ENCODE measurements at regions not wholly inside any gene's neighbourhood (a gene's known extent, or its start where the extent isn't known, plus 50 kb on each side); places are given as distances from the start of the nearest gene placed in this dataset.

GRCh38 chr9:26243029-26243697 lies 564.9 kb upstream of the TUSC1 start:
- H3K4me1 ChIP-seq, result no peaks in the 10 kb centered on the region
- H3K4me3 ChIP-seq, result no peak overlapping the region
- TF ChIP-seq POLR2AphosphoS5 (IDR thresholded peaks at IDR 0.05; ENCODE audit: insufficient read depth in 1 of 2, low read depth in 1 of 2), result no peak
- TF ChIP-seq POLR2A (IDR thresholded peaks at IDR 0.05), result no peak
- TF ChIP-seq CTCF (IDR thresholded peaks at IDR 0.05), result no peak
- H3K27ac ChIP-seq, result no peak overlapping the region
- no peak for DNase-seq (ENCODE audit: extremely low spot score in 2 of 2)
- intact Hi-C loops (cut with DNase I), result no loop called here
- no peaks in the 10 kb centered on the region for H3K9me3 ChIP-seq
- no peaks in the 10 kb centered on the region for H3K36me3 ChIP-seq
- no peaks in the 10 kb centered on the region for H3K27me3 ChIP-seq

GRCh38 chr9:26240020-26240419 lies 561.8 kb upstream of the TUSC1 start:
- Histone ChIP-seq H3K27me3 (no peaks in the 10 kb centered on the region), H3K4me1 (no peaks in the 10 kb centered on the region), H3K4me3 (no peak overlapping the region), H3K9me3 (no peaks in the 10 kb centered on the region), H3K36me3 (no peaks in the 10 kb centered on the region), H3K27ac (no peak overlapping the region)
- DNase-seq (ENCODE audit: extremely low spot score in 2 of 2), result no peak
- TF ChIP-seq POLR2AphosphoS5 (IDR thresholded peaks at IDR 0.05; ENCODE audit: insufficient read depth in 1 of 2, low read depth in 1 of 2), result no peak
- TF ChIP-seq CTCF (IDR thresholded peaks at IDR 0.05), result no peak
- no peak for TF ChIP-seq POLR2A (IDR thresholded peaks at IDR 0.05)
- intact Hi-C loops (cut with DNase I), result no loop called here

DNA sequence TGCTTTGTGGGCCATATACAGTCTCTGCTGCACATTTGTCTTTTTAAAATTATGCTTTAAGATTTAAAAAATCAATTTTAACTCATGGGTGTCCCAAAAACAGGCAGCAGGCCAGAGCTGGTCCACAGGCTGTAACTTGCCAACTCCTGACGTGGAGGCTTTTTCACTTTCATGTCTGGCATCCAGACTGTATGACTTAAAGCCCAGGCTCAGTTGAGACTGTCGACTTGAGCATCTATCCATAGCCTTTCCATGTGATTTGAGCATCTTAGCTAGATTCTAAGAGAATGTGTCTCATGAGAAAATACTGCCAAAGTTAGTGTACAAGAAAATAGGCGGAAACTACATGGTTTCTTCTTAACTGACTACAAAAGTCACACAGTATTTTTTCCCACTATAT lies 559.0 kb upstream of the TUSC1 start:
- Histone ChIP-seq H3K27ac (no peak overlapping the region), H3K4me1 (no peaks in the 10 kb centered on the region), H3K4me3 (no peak overlapping the region), H3K27me3 (no peaks in the 10 kb centered on the region), H3K9me3 (no peaks in the 10 kb centered on the region), H3K36me3 (no peaks in the 10 kb centered on the region)
- intact Hi-C loops (cut with DNase I), result no loop called here
- no peak for DNase-seq (ENCODE audit: extremely low spot score in 2 of 2)
- TF ChIP-seq POLR2AphosphoS5 (IDR thresholded peaks at IDR 0.05; ENCODE audit: insufficient read depth in 1 of 2, low read depth in 1 of 2), result no peak
- no peak for TF ChIP-seq POLR2A (IDR thresholded peaks at IDR 0.05)
- no peak for TF ChIP-seq CTCF (IDR thresholded peaks at IDR 0.05)

DNA sequence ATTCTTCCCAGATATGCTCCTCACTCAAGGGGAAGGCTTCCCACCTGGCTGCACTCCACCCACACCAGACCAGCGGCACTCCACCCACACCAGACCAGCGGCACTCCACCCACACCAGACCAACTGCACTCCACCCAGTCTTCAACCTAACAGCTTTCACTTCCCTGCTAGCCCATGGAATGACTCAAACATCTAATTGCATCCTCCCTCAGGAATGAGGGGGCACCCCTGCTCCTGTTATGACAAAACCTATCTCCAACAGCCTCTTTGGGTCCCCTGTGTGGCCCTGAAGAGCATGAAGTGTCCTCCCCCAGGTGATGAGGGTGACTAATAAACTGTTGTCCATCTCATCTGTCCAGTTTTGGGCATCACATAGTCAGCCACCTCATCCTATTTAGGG lies 556.6 kb upstream of the TUSC1 start:
- Histone ChIP-seq H3K4me1 (no peaks in the 10 kb centered on the region), H3K36me3 (no peaks in the 10 kb centered on the region), H3K27ac (no peak overlapping the region), H3K4me3 (no peak overlapping the region), H3K27me3 (no peaks in the 10 kb centered on the region), H3K9me3 (no peaks in the 10 kb centered on the region)
- TF ChIP-seq POLR2A (IDR thresholded peaks at IDR 0.05), result no peak
- TF ChIP-seq CTCF (IDR thresholded peaks at IDR 0.05), result no peak
- TF ChIP-seq POLR2AphosphoS5 (IDR thresholded peaks at IDR 0.05; ENCODE audit: insufficient read depth in 1 of 2, low read depth in 1 of 2), result no peak
- no peak for DNase-seq (ENCODE audit: extremely low spot score in 2 of 2)
- intact Hi-C loops (cut with DNase I), result no loop called here

DNA sequence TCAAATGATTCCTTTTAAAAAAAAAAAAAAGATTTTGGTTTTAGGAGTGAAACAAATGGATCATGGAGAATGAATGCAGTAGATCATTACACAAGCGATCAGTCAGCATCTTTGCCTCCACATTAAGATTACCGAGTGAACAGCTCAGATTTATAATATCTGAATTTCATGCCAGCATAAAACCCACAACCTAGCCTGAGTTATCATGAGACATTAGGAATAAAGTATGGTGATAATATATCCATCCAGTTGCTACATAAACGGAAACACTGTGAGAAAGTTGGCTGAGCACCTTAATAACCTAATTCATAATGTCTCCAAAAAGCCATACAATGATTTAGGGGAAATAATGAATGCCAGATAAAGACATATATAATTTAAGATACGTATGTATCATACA lies 553.1 kb upstream of the TUSC1 start:
- intact Hi-C loops (cut with DNase I), result no loop called here
- Histone ChIP-seq H3K9me3 (no peaks in the 10 kb centered on the region), H3K4me3 (no peak overlapping the region), H3K27me3 (no peaks in the 10 kb centered on the region), H3K27ac (no peak overlapping the region), H3K4me1 (no peaks in the 10 kb centered on the region), H3K36me3 (no peaks in the 10 kb centered on the region)
- TF ChIP-seq CTCF (IDR thresholded peaks at IDR 0.05), result no peak
- DNase-seq (ENCODE audit: extremely low spot score in 2 of 2), result no peak
